ENCODE measurements at regions not wholly inside any gene's neighbourhood (a gene's known extent, or its start where the extent isn't known, plus 50 kb on each side); places are given as distances from the start of the nearest gene placed in this dataset.

GRCh38 chr6:166836785-166837718, 119.3 kb downstream of the RNASET2 start:
- H3K4me2 ChIP-seq (ENCODE audit: insufficient read depth, low read length) = no peak overlapping the region
- FAIRE-seq (no peak), DNase-seq (ENCODE audit: low read depth, low spot score) (no peak)
- TF ChIP-seq POLR2A (IDR thresholded peaks at IDR 0.05; ENCODE audit: low read depth, low read length) (no peak), JUN (IDR thresholded peaks at IDR 0.05; ENCODE audit: borderline replicate concordance, insufficient read depth, insufficient read length, low read depth) (no peak), CTCF (IDR thresholded peaks at IDR 0.05; ENCODE audit: extremely low read depth in 1 of 2, insufficient read depth in 1 of 2, low read depth in 1 of 2, low read length in 2 of 2) (no peak), GATA2 (IDR thresholded peaks at IDR 0.05; ENCODE audit: insufficient read depth, insufficient read length, low read depth, low read length) (no peak), FOS (IDR thresholded peaks at IDR 0.05; ENCODE audit: borderline replicate concordance, insufficient read depth, low read length) (no peak), MYC (IDR thresholded peaks at IDR 0.05; ENCODE audit: low read depth, low read length) (no peak), POLR2AphosphoS5 (IDR thresholded peaks at IDR 0.05; ENCODE audit: insufficient read depth, low read depth, low read length) (no peak), MAX (IDR thresholded peaks at IDR 0.05; ENCODE audit: insufficient read depth, insufficient read length) (no peak)
- no peaks in the 10 kb centered on the region for H3K79me2 ChIP-seq (ENCODE audit: control insufficient read depth, insufficient read depth, low read length)
- H3K36me3 ChIP-seq (ENCODE audit: control insufficient read depth in 2 of 2, extremely low read depth in 1 of 2, insufficient read depth in 2 of 2, low read length in 2 of 2) = no peaks in the 10 kb centered on the region
- intact Hi-C loops (cut with micrococcal nuclease) = no loop called here
- ChIA-PET CTCF (no interaction called here), POLR2A (no interaction called here)
- H3K9ac ChIP-seq (replicated peaks; ENCODE audit: extremely low read depth, insufficient read depth, low read length) = no peak overlapping the region
- H3K9me1 ChIP-seq (replicated peaks; ENCODE audit: control insufficient read depth, extremely low read depth, insufficient read depth, low read length) = no peaks in the 10 kb centered on the region
- no peaks in the 10 kb centered on the region for H3K4me1 ChIP-seq (ENCODE audit: control insufficient read depth, extremely low read depth, insufficient read depth, low read length)
- no peaks in the 10 kb centered on the region for H4K20me1 ChIP-seq (replicated peaks; ENCODE audit: control insufficient read depth, extremely low read depth, insufficient read depth, low read length)
- H3K9me3 ChIP-seq (replicated peaks; ENCODE audit: control insufficient read depth, insufficient read depth, low read length) = no peaks in the 10 kb centered on the region
- dilution Hi-C loops (cut with MboI; ENCODE audit: extremely low pct_ligation_motif_present, low sequenced_read_pairs) = no loop called here
- no peaks in the 10 kb centered on the region for H3K27me3 ChIP-seq (ENCODE audit: control insufficient read depth in 2 of 2, insufficient read depth in 2 of 2, low read length in 2 of 2)
- H3K4me3 ChIP-seq (replicated peaks in 1 of 3; ENCODE audit: insufficient read depth in 1 of 3, low read depth in 1 of 3, low read length in 3 of 3) = no peak overlapping the region
- H2AFZ ChIP-seq (ENCODE audit: low read depth, low read length) = no peak overlapping the region
- no TSS peak for BruUV-seq (replicated peaks)
- H3K27ac ChIP-seq (ENCODE audit: insufficient read depth, low read depth, low read length) = no peak overlapping the region

Data from endothelial cell of umbilical vein (primary cell).